ENCODE measurements at regions not wholly inside any gene's neighbourhood (a gene's known extent, or its start where the extent isn't known, plus 50 kb on each side); places are given as distances from the start of the nearest gene placed in this dataset.

GRCh38 chr3:30233913-30234646 is 372.3 kb upstream of the TGFBR2 start:
- H3K27me3 ChIP-seq (ENCODE audit: insufficient read depth, low read depth, low read length) = no peaks in the 10 kb centered on the region
- H3K9me2 ChIP-seq (ENCODE audit: insufficient read depth, low read length) = no peaks in the 10 kb centered on the region
- H3K36me3 ChIP-seq (ENCODE audit: insufficient read depth, low read length) = no peaks in the 10 kb centered on the region
- H3K9ac ChIP-seq (ENCODE audit: low read length) = no peak overlapping the region
- H3K79me2 ChIP-seq (replicated peaks; ENCODE audit: insufficient read depth, low read length) = no peaks in the 10 kb centered on the region
- no peak overlapping the region for H3K4me3 ChIP-seq (ENCODE audit: low read length)
- peaks cover 6% of the 10 kb centered on the region for H3K9me3 ChIP-seq (ENCODE audit: low read length)
- no peak overlapping the region for H3K4me2 ChIP-seq (ENCODE audit: low read length)
- no peak overlapping the region for H2AFZ ChIP-seq (ENCODE audit: low read depth, low read length)
- no peaks in the 10 kb centered on the region for H4K20me1 ChIP-seq (ENCODE audit: insufficient read depth)
- TF ChIP-seq TAF1 (IDR thresholded peaks at IDR 0.05; ENCODE audit: low read depth) (no peak), SMC3 (conservative IDR thresholded peaks at IDR 0.05; ENCODE audit: poor library complexity) (no peak)
- H3F3A ChIP-seq (ENCODE audit: insufficient read depth, low read length, poor library complexity, severe bottlenecking) = no peaks in the 10 kb centered on the region
- H3K27ac ChIP-seq (ENCODE audit: low read length) = no peak overlapping the region

DNA sequence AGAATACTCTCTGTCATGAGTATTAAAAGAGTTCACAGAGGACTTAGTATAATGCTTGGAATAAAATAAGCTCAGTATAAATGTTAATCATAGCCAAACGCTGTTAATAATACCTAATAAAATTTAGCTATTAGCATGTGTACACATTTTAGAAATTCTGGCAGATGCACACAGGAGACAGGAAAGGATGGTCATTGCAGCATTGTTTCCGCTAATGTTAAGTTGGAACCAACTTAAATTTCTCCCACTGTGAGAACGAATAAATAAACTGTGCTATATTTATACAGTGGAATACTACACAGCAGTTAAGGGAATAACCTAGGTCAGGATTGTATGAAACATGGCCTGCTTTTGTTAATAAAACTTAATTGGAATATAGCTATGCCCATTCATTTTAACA is 370.4 kb upstream of the TGFBR2 start:
- Histone ChIP-seq H3K4me3 (ENCODE audit: low read length) (no peak overlapping the region), H3K9me2 (ENCODE audit: insufficient read depth, low read length) (no peaks in the 10 kb centered on the region), H2AFZ (ENCODE audit: low read depth, low read length) (no peak overlapping the region), H3K9ac (ENCODE audit: low read length) (no peak overlapping the region), H3K9me3 (ENCODE audit: low read length) (peaks cover 6% of the 10 kb centered on the region), H3K4me2 (ENCODE audit: low read length) (no peak overlapping the region), H3F3A (ENCODE audit: insufficient read depth, low read length, poor library complexity, severe bottlenecking) (no peaks in the 10 kb centered on the region), H4K20me1 (ENCODE audit: insufficient read depth) (no peaks in the 10 kb centered on the region), H3K36me3 (ENCODE audit: insufficient read depth, low read length) (no peaks in the 10 kb centered on the region), H3K27ac (ENCODE audit: low read length) (no peak overlapping the region), H3K27me3 (ENCODE audit: insufficient read depth, low read depth, low read length) (no peaks in the 10 kb centered on the region), H3K79me2 (replicated peaks; ENCODE audit: insufficient read depth, low read length) (no peaks in the 10 kb centered on the region)
- TF ChIP-seq CTCF (IDR thresholded peaks at IDR 0.05; ENCODE audit: poor library complexity, severe bottlenecking) = no peak
- TF ChIP-seq POLR2AphosphoS5 (IDR thresholded peaks at IDR 0.05) = no peak
- TF ChIP-seq MXI1 (conservative IDR thresholded peaks at IDR 0.05; ENCODE audit: poor library complexity, severe bottlenecking) = no peak

DNA sequence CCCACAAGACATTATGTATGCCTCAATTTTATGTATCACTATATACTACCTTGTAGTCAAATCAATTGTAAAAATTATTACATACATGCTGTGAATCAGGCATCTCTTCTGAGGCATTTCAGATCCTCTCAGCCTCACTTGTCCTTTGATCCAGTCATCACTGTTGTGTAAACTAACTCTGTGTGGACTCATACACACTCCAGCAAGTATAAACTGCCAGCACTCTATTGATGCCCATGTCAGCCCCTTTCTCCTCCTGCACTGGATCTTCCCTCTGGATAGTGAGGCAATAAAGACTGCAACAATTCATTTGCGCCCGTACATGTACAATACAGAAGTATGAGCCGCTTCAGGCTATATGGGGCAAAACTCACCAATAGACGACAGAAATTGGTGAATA is 364.7 kb upstream of the TGFBR2 start:
- no peak overlapping the region for H3K4me3 ChIP-seq (ENCODE audit: low read length)
- no peaks in the 10 kb centered on the region for H3K36me3 ChIP-seq (ENCODE audit: insufficient read depth, low read length)
- no peak overlapping the region for H3K4me2 ChIP-seq (ENCODE audit: low read length)
- H3K79me2 ChIP-seq (replicated peaks; ENCODE audit: insufficient read depth, low read length) = no peaks in the 10 kb centered on the region
- peaks cover 6% of the 10 kb centered on the region for H3K9me3 ChIP-seq (ENCODE audit: low read length)
- H3K27me3 ChIP-seq (ENCODE audit: insufficient read depth, low read depth, low read length) = no peaks in the 10 kb centered on the region
- H3K9ac ChIP-seq (ENCODE audit: low read length) = no peak overlapping the region
- H3K9me2 ChIP-seq (ENCODE audit: insufficient read depth, low read length) = no peaks in the 10 kb centered on the region
- H3K27ac ChIP-seq (ENCODE audit: low read length) = no peak overlapping the region
- no peaks in the 10 kb centered on the region for H3F3A ChIP-seq (ENCODE audit: insufficient read depth, low read length, poor library complexity, severe bottlenecking)
- no peaks in the 10 kb centered on the region for H4K20me1 ChIP-seq (ENCODE audit: insufficient read depth)
- no peak for TF ChIP-seq RAD21 (conservative IDR thresholded peaks at IDR 0.05)
- no peak for TF ChIP-seq SMC3 (conservative IDR thresholded peaks at IDR 0.05; ENCODE audit: poor library complexity)
- no peak for TF ChIP-seq POLR2AphosphoS5 (IDR thresholded peaks at IDR 0.05)
- TF ChIP-seq EP300 (conservative IDR thresholded peaks at IDR 0.05; ENCODE audit: poor library complexity, severe bottlenecking) = no peak
- TF ChIP-seq MXI1 (conservative IDR thresholded peaks at IDR 0.05; ENCODE audit: poor library complexity, severe bottlenecking) = no peak
- TF ChIP-seq EZH2 (IDR thresholded peaks at IDR 0.05; ENCODE audit: borderline replicate concordance, insufficient read depth, low read length, poor library complexity, severe bottlenecking) = no peak
- TF ChIP-seq CTCF (IDR thresholded peaks at IDR 0.05; ENCODE audit: poor library complexity, severe bottlenecking) = no peak
- TF ChIP-seq TAF1 (IDR thresholded peaks at IDR 0.05; ENCODE audit: low read depth) = no peak
- TF ChIP-seq, protein P1, sequence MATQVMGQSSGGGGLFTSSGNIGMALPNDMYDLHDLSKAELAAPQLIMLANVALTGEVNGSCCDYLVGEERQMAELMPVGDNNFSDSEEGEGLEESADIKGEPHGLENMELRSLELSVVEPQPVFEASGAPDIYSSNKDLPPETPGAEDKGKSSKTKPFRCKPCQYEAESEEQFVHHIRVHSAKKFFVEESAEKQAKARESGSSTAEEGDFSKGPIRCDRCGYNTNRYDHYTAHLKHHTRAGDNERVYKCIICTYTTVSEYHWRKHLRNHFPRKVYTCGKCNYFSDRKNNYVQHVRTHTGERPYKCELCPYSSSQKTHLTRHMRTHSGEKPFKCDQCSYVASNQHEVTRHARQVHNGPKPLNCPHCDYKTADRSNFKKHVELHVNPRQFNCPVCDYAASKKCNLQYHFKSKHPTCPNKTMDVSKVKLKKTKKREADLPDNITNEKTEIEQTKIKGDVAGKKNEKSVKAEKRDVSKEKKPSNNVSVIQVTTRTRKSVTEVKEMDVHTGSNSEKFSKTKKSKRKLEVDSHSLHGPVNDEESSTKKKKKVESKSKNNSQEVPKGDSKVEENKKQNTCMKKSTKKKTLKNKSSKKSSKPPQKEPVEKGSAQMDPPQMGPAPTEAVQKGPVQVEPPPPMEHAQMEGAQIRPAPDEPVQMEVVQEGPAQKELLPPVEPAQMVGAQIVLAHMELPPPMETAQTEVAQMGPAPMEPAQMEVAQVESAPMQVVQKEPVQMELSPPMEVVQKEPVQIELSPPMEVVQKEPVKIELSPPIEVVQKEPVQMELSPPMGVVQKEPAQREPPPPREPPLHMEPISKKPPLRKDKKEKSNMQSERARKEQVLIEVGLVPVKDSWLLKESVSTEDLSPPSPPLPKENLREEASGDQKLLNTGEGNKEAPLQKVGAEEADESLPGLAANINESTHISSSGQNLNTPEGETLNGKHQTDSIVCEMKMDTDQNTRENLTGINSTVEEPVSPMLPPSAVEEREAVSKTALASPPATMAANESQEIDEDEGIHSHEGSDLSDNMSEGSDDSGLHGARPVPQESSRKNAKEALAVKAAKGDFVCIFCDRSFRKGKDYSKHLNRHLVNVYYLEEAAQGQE (IDR thresholded peaks at IDR 0.05; ENCODE audit: borderline replicate concordance) = no peak
- H2AFZ ChIP-seq (ENCODE audit: low read depth, low read length) = no peak overlapping the region

All from neural cell (in vitro differentiated cells).